ENCODE measurements at regions not wholly inside any gene's neighbourhood (a gene's known extent, or its start where the extent isn't known, plus 50 kb on each side); places are given as distances from the start of the nearest gene placed in this dataset.

DNA sequence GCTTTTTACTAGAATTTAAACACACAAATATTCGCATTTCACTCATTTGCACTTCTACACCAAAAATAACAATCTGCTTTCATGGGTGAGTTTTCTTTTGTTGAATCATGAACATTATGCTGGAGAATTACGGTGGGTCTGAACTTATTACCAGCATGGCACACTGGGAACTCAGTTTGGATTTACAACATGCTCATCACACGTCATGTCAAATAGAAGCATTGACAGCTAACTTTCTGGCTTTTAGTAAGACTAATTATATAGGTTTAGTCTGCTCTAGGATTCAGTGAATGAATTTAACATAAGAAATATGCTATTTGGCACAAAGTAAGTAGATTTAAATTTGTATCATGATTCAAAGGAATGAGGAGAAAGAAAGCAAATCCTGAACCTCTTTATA lies 290.4 kb downstream of the TMEM167A start:
- H3K27me3 Mint-ChIP-seq (ENCODE audit: insufficient read depth, low read depth), result no peaks in the 10 kb centered on the region
- Histone ChIP-seq H3K4me3 (no peak overlapping the region), H3F3A (ENCODE audit: low read depth) (no peaks in the 10 kb centered on the region), H3K79me2 (ENCODE audit: low read depth) (no peaks in the 10 kb centered on the region), H3K4me1 (no peaks in the 10 kb centered on the region), H3K9me3 (ENCODE audit: low read depth) (peaks cover 3% of the 10 kb centered on the region), H4K20me1 (ENCODE audit: low read depth) (no peaks in the 10 kb centered on the region), H3K27me3 (no peaks in the 10 kb centered on the region), H2AFZ (replicated peaks) (no peak overlapping the region), H3K9ac (no peak overlapping the region), H3K36me3 (no peaks in the 10 kb centered on the region), H3K4me2 (no peak overlapping the region), H3K27ac (no peak overlapping the region)
- TF ChIP-seq EZH2 (IDR thresholded peaks at IDR 0.05) (no peak), CTCF (IDR thresholded peaks at IDR 0.05) (no peak), EZH2phosphoT487 (IDR thresholded peaks at IDR 0.05) (no peak)
- no peak overlapping the region for H3K27ac Mint-ChIP-seq
- no peaks in the 10 kb centered on the region for H3K36me3 Mint-ChIP-seq
- DNase-seq (ENCODE audit: low spot score), result no peak
- H3K9me3 Mint-ChIP-seq, result peaks cover 2% of the 10 kb centered on the region
- H3K4me1 Mint-ChIP-seq, result no peaks in the 10 kb centered on the region
- no peak overlapping the region for H3K4me3 Mint-ChIP-seq

GRCh38 chr5:82785882-82786509 lies 291.2 kb downstream of the TMEM167A start:
- Histone ChIP-seq H3K4me2 (no peak overlapping the region), H4K20me1 (ENCODE audit: low read depth) (no peaks in the 10 kb centered on the region), H3K4me3 (no peak overlapping the region), H3K27ac (no peak overlapping the region), H3K9ac (no peak overlapping the region), H3F3A (ENCODE audit: low read depth) (no peaks in the 10 kb centered on the region), H2AFZ (replicated peaks) (no peak overlapping the region), H3K27me3 (no peaks in the 10 kb centered on the region), H3K9me3 (ENCODE audit: low read depth) (no peaks in the 10 kb centered on the region), H3K36me3 (no peaks in the 10 kb centered on the region), H3K79me2 (ENCODE audit: low read depth) (no peaks in the 10 kb centered on the region), H3K4me1 (no peaks in the 10 kb centered on the region)
- DNase-seq (ENCODE audit: low spot score), result no peak
- Mint-ChIP-seq H3K36me3 (no peaks in the 10 kb centered on the region), H3K27me3 (ENCODE audit: insufficient read depth, low read depth) (no peaks in the 10 kb centered on the region), H3K4me1 (no peaks in the 10 kb centered on the region), H3K4me3 (no peak overlapping the region), H3K9me3 (peaks cover under 1% of the 10 kb centered on the region), H3K27ac (no peak overlapping the region)
- no peak for TF ChIP-seq EZH2phosphoT487 (IDR thresholded peaks at IDR 0.05)
- TF ChIP-seq CTCF (IDR thresholded peaks at IDR 0.05), result no peak
- TF ChIP-seq EZH2 (IDR thresholded peaks at IDR 0.05), result no peak

- no peaks in the 10 kb centered on the region for H3K9me3 Mint-ChIP-seq
- Histone ChIP-seq H3K27ac (no peak overlapping the region), H3K9me3 (ENCODE audit: low read depth) (no peaks in the 10 kb centered on the region), H3K4me1 (no peaks in the 10 kb centered on the region), H3K4me3 (no peak overlapping the region), H3K36me3 (no peaks in the 10 kb centered on the region), H4K20me1 (ENCODE audit: low read depth) (no peaks in the 10 kb centered on the region), H3F3A (ENCODE audit: low read depth) (no peaks in the 10 kb centered on the region), H3K4me2 (no peak overlapping the region), H3K9ac (no peak overlapping the region), H3K79me2 (ENCODE audit: low read depth) (no peaks in the 10 kb centered on the region), H2AFZ (replicated peaks) (no peak overlapping the region), H3K27me3 (no peaks in the 10 kb centered on the region)
- H3K4me1 Mint-ChIP-seq, result no peaks in the 10 kb centered on the region
- H3K36me3 Mint-ChIP-seq, result no peaks in the 10 kb centered on the region
- H3K4me3 Mint-ChIP-seq, result no peak overlapping the region
- DNase-seq (ENCODE audit: low spot score), result no peak
- H3K27me3 Mint-ChIP-seq (ENCODE audit: insufficient read depth, low read depth), result no peaks in the 10 kb centered on the region
- TF ChIP-seq EZH2 (IDR thresholded peaks at IDR 0.05) (no peak), EZH2phosphoT487 (IDR thresholded peaks at IDR 0.05) (no peak), CTCF (IDR thresholded peaks at IDR 0.05) (no peak)
- H3K27ac Mint-ChIP-seq, result no peak overlapping the region
These were observed 291.7 kb downstream of the TMEM167A start for GRCh38 chr5:82785456-82785855.
